Esophagus squamous epithelium (tissue), 5 donors: ENCODE measurements at regions not wholly inside any gene's neighbourhood (a gene's known extent, or its start where the extent isn't known, plus 50 kb on each side); places are given as distances from the start of the nearest gene placed in this dataset.

Source experiments
- DNase-seq: peaks from one replicate; lab custom pipeline; 2025; lab: John Stamatoyannopoulos, UW
- H3K27ac ChIP-seq, 4 donors: fragments of 200-600 bp; sonication (generic); one replicate each; pipeline ENCODE4 v1.5.1; 2016 to 2019; ENCODE audit warnings: mild to moderate bottlenecking in 1 of 4
- H3K27me3 ChIP-seq, 4 donors: fragments of 200-600 bp; sonication (generic); 1 replicate in 3 of 4; 2 replicates in 1 of 4; pipeline versions ENCODE4 v1.5.1 to v1.6.0; 2017 to 2021; ENCODE audit warnings: antibody characterized with exemption in 1 of 4
- H3K36me3 ChIP-seq, 3 donors: fragments of 200-600 bp; sonication (generic); one replicate each; pipeline ENCODE4 v1.5.1; 2016 to 2019
- H3K4me1 ChIP-seq, 3 donors: fragments of 200-600 bp; sonication (generic); one replicate each; pipeline ENCODE4 v1.5.1; 2017 to 2019
- H3K4me3 ChIP-seq, 4 donors: fragments of 200-600 bp; sonication (generic); 1 replicate in 3 of 4; 2 replicates in 1 of 4; pipeline ENCODE4 v1.5.1; 2016 to 2019; ENCODE audit warnings: mild to moderate bottlenecking in 2 of 4, moderate library complexity in 1 of 4
- H3K9me3 ChIP-seq, 3 donors: fragments of 200-600 bp; sonication (generic); one replicate each; pipeline ENCODE4 v1.5.1; 2016 to 2019
- POLR2A ChIP-seq, 4 donors: fragments of 450-650 bp; IDR thresholded peaks; one replicate each; pipeline ENCODE4 v1.6.1; 2017; ENCODE audit warnings: antibody characterized with exemption in 4 of 4, mild to moderate bottlenecking in 4 of 4, moderate library complexity in 3 of 4
- WGBS, 2 donors: methylation state at CpG; one replicate each; pipeline ENCODE4 v1.1.5; 2018; 5-methylcytosine and 5-hydroxymethylcytosine counted together
- intact Hi-C: fragments of 100-400 bp; cut with DNase I; formaldehyde crosslinking; loops from one replicate; pipeline ENCODE4 v1.15.0; 2022
- TF ChIP-seq, protein P1 (sequence below), 6 experiments: fragments of 450-650 bp in 4 of 6; fragments of 200-600 bp in 2 of 6; sonication (generic) in 2 of 6; IDR thresholded peaks; one replicate each; pipeline ENCODE4 v1.5.1; 2016 to 2019; ENCODE audit warnings: antibody characterized with exemption in 6 of 6, mild to moderate bottlenecking in 4 of 6, moderate library complexity in 4 of 6
- donor health status: DM: yes; HTN: yes; CAD: no.

- H3K4me1 ChIP-seq, result no peaks in the 10 kb centered on the region
- WGBS, 2 donors, result 73 to 84% methylated on average over 5 of the region's 5 CpGs
- no peak overlapping the region for H3K4me3 ChIP-seq
- H3K9me3 ChIP-seq, result no peaks in the 10 kb centered on the region
- H3K36me3 ChIP-seq, result no peaks in the 10 kb centered on the region
- intact Hi-C loops, result no loop called here
- TF ChIP-seq, protein P1, sequence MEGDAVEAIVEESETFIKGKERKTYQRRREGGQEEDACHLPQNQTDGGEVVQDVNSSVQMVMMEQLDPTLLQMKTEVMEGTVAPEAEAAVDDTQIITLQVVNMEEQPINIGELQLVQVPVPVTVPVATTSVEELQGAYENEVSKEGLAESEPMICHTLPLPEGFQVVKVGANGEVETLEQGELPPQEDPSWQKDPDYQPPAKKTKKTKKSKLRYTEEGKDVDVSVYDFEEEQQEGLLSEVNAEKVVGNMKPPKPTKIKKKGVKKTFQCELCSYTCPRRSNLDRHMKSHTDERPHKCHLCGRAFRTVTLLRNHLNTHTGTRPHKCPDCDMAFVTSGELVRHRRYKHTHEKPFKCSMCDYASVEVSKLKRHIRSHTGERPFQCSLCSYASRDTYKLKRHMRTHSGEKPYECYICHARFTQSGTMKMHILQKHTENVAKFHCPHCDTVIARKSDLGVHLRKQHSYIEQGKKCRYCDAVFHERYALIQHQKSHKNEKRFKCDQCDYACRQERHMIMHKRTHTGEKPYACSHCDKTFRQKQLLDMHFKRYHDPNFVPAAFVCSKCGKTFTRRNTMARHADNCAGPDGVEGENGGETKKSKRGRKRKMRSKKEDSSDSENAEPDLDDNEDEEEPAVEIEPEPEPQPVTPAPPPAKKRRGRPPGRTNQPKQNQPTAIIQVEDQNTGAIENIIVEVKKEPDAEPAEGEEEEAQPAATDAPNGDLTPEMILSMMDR (IDR thresholded peaks at IDR 0.05), result no peak
- no peak for TF ChIP-seq POLR2A (IDR thresholded peaks at IDR 0.05)
- H3K27ac ChIP-seq, result no peak overlapping the region
- H3K27me3 ChIP-seq, result no peaks in the 10 kb centered on the region
- no peak for DNase-seq
Measured at GRCh38 chr1:116219651-116220434, 108.6 kb downstream of the MAB21L3 start.

GRCh38 chr1:116224111-116224510, 112.9 kb downstream of the MAB21L3 start:
- TF ChIP-seq, protein P1 (IDR thresholded peaks at IDR 0.05), result no peak
- no peak for TF ChIP-seq POLR2A (IDR thresholded peaks at IDR 0.05)
- no peak for DNase-seq
- WGBS, 2 donors, result 68 to 74% methylated on average over 2 of the region's 2 CpGs
- no peaks in the 10 kb centered on the region for H3K36me3 ChIP-seq
- H3K4me1 ChIP-seq, result no peaks in the 10 kb centered on the region
- intact Hi-C loops, result no loop called here
- H3K4me3 ChIP-seq, result no peak overlapping the region
- H3K27ac ChIP-seq, result no peak overlapping the region
- H3K9me3 ChIP-seq, result no peaks in the 10 kb centered on the region
- H3K27me3 ChIP-seq, result no peaks in the 10 kb centered on the region

- Histone ChIP-seq H3K4me3 (no peak overlapping the region), H3K4me1 (no peaks in the 10 kb centered on the region), H3K27me3 (no peaks in the 10 kb centered on the region), H3K27ac (no peak overlapping the region), H3K9me3 (no peaks in the 10 kb centered on the region), H3K36me3 (no peaks in the 10 kb centered on the region)
- no peak for DNase-seq
- WGBS, 2 donors, result 72 to 94% methylated on average over 2 to 3 of the region's 4 CpGs
- TF ChIP-seq, protein P1 (IDR thresholded peaks at IDR 0.05), result no peak
- TF ChIP-seq POLR2A (IDR thresholded peaks at IDR 0.05), result no peak
- intact Hi-C loops, result no loop called here
Measured at GRCh38 chr1:116224561-116224960, 113.4 kb downstream of the MAB21L3 start.

- Histone ChIP-seq H3K27me3 (no peaks in the 10 kb centered on the region), H3K4me1 (no peaks in the 10 kb centered on the region), H3K27ac (no peak overlapping the region), H3K9me3 (no peaks in the 10 kb centered on the region), H3K4me3 (no peak overlapping the region), H3K36me3 (no peaks in the 10 kb centered on the region)
- no peak for DNase-seq
- intact Hi-C loops, result no loop called here
- TF ChIP-seq, protein P1 (IDR thresholded peaks at IDR 0.05), result no peak
- no peak for TF ChIP-seq POLR2A (IDR thresholded peaks at IDR 0.05)
- 82 to 88% methylated on average over 1 of the region's 1 CpG for WGBS, 2 donors
Measured at GRCh38 chr1:116226017-116226416, 114.8 kb downstream of the MAB21L3 start.

DNA sequence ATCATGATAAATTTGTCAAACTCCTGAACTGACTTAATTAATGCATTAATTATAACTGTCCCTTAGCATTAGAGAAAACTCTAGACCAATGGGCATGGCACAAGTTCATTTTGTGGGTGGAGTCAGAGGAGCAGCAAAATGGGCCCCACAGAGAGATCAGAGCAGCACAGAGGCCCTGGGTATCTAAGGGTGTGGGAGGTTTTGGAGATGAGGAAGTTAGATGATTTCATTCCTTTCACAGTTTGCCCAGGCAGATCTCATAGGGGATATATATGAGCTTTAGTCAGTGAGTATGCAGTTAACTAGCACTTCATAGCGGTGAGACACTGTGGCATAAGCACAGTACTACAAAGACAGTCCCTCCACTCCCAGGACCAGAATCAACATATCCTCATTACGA, 117.3 kb downstream of the MAB21L3 start:
- no peaks in the 10 kb centered on the region for H3K4me1 ChIP-seq
- TF ChIP-seq POLR2A (IDR thresholded peaks at IDR 0.05), result no peak
- TF ChIP-seq, protein P1 (IDR thresholded peaks at IDR 0.05), result no peak
- WGBS, 2 donors, result 83 to 84% methylated on average over 2 of the region's 2 CpGs
- DNase-seq, result no peak
- H3K4me3 ChIP-seq, result no peak overlapping the region
- H3K27me3 ChIP-seq, result no peaks in the 10 kb centered on the region
- H3K9me3 ChIP-seq, result no peaks in the 10 kb centered on the region
- H3K27ac ChIP-seq, result no peak overlapping the region
- intact Hi-C loops, result no loop called here
- no peaks in the 10 kb centered on the region for H3K36me3 ChIP-seq
